ENCODE measurements at regions not wholly inside any gene's neighbourhood (a gene's known extent, or its start where the extent isn't known, plus 50 kb on each side); places are given as distances from the start of the nearest gene placed in this dataset.

DNA sequence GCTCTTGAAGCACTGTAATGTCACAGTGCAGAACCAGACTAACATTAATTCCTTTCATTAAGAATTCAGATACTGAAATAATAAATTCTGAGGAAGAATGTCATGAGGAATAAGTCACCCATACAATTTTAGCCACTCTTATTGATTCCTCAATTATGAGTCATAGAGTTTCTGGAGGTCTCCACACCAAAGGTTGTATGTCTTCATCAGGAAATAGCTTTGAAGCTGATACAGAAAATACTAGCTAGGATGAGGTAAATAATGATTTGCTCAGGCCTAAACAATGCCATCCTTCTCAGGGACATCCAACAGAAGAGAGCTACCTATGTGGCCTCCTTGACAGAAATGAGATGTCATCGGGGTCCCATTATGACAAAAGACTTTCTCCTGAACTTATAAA, 238.8 kb downstream of the OR13H1 start:
- TF ChIP-seq, protein P1, sequence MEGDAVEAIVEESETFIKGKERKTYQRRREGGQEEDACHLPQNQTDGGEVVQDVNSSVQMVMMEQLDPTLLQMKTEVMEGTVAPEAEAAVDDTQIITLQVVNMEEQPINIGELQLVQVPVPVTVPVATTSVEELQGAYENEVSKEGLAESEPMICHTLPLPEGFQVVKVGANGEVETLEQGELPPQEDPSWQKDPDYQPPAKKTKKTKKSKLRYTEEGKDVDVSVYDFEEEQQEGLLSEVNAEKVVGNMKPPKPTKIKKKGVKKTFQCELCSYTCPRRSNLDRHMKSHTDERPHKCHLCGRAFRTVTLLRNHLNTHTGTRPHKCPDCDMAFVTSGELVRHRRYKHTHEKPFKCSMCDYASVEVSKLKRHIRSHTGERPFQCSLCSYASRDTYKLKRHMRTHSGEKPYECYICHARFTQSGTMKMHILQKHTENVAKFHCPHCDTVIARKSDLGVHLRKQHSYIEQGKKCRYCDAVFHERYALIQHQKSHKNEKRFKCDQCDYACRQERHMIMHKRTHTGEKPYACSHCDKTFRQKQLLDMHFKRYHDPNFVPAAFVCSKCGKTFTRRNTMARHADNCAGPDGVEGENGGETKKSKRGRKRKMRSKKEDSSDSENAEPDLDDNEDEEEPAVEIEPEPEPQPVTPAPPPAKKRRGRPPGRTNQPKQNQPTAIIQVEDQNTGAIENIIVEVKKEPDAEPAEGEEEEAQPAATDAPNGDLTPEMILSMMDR (IDR thresholded peaks at IDR 0.05) = no peak
- no peak for DNase-seq
- Histone ChIP-seq H3K4me1 (peaks cover 0 to 14% (median 0%) of the 10 kb centered on the region in 9 donors), H3K4me3 (no peak overlapping the region), H3K27me3 (peaks cover 0 to 6% (median 0%) of the 10 kb centered on the region in 7 donors), H3K9me3 (no peaks in the 10 kb centered on the region), H3K27ac (no peak overlapping the region), H3K36me3 (no peaks in the 10 kb centered on the region)
- WGBS, 2 donors = 81 to 83% methylated on average over 1 of the region's 1 CpG
- intact Hi-C loops (cut with DNase I) = no loop called here
- ATAC-seq = no peak

DNA sequence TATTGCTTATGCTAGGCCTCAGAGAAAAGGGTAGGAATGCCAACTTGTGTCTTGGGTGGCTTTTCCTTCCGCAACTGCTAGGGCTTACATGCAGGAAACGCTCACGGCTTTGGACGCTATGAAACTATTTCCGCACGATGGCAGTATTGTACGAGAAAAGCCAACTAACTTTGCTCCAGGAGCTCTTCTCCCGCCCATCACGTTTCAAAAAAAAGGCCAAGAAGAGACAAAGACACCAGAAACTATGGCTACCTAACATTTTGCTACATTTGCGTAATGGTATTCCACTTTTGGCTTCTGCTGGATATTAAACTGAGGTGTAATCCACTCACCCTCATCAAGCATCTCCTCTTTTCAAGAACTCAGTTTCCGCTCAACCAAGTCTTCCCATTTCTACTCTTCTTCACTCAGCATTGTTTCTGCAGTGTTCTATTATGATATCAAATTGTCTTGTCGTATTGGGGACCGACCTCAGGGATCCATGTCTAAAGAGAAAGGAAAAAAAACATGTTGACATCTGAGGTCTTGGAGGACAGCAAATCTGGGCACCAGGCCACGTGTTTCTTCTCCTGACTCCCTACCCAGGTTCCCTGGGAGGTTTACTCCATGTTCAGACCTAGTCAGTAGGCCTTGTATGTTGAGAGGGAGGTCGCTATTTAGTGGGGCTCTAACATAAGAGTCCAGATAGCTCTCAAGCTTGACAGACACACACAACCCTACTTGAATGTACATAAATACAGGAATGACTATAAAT, 239.4 kb upstream of the STK26 start:
- peak overlapping the region in 2 of 10 donors; percentile 5 to 35 for H3K4me3 ChIP-seq
- H3K4me1 ChIP-seq = peaks cover 0 to 9% (median 0%) of the 10 kb centered on the region in 9 donors
- DNase-seq = no peak
- no peaks in the 10 kb centered on the region for H3K36me3 ChIP-seq
- H3K27me3 ChIP-seq = peaks cover 0 to 16% (median 0%) of the 10 kb centered on the region in 7 donors
- TF ChIP-seq, protein P1 (IDR thresholded peaks at IDR 0.05) = peak in 2 of 9 donors; percentile 51 to 59
- no peaks in the 10 kb centered on the region for H3K9me3 ChIP-seq
- 91 to 96% methylated on average over 15 of the region's 15 CpGs for WGBS, 2 donors
- ATAC-seq = peak in 3 of 8 donors; percentile 53 to 86 (median 84)
- intact Hi-C loops (cut with DNase I) = no loop called here
- no peak overlapping the region for H3K27ac ChIP-seq

DNA sequence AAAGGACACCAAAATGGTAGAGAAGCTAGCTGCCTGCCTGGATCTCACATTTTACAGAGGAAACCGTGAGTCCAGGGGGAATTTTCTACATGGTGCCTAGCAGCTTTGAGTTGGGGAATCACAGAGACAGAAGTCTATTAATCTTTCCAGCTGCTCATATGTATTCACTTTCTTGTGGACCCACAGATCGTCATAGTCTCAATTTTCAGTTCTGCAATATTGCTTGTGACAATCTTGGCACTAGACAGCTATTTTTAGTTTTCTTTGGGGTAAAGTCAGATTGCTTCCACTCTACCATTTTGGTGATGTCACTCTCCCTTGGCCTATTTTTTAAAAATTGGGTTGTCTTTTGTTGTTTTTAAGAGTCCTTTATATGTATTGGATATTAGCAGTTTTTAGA, 233.4 kb upstream of the STK26 start:
- ATAC-seq (no peak), DNase-seq (no peak)
- no peaks in the 10 kb centered on the region for H3K9me3 ChIP-seq
- intact Hi-C loops (cut with DNase I) = no loop called here
- peaks cover 0 to 6% (median 0%) of the 10 kb centered on the region in 9 donors for H3K4me1 ChIP-seq
- 84 to 86% methylated on average over 2 of the region's 2 CpGs for WGBS, 2 donors
- no peak overlapping the region for H3K4me3 ChIP-seq
- no peaks in the 10 kb centered on the region for H3K36me3 ChIP-seq
- TF ChIP-seq, protein P1 (IDR thresholded peaks at IDR 0.05) = no peak
- no peak overlapping the region for H3K27ac ChIP-seq
- peaks cover 0 to 40% (median 0%) of the 10 kb centered on the region in 7 donors for H3K27me3 ChIP-seq

DNA sequence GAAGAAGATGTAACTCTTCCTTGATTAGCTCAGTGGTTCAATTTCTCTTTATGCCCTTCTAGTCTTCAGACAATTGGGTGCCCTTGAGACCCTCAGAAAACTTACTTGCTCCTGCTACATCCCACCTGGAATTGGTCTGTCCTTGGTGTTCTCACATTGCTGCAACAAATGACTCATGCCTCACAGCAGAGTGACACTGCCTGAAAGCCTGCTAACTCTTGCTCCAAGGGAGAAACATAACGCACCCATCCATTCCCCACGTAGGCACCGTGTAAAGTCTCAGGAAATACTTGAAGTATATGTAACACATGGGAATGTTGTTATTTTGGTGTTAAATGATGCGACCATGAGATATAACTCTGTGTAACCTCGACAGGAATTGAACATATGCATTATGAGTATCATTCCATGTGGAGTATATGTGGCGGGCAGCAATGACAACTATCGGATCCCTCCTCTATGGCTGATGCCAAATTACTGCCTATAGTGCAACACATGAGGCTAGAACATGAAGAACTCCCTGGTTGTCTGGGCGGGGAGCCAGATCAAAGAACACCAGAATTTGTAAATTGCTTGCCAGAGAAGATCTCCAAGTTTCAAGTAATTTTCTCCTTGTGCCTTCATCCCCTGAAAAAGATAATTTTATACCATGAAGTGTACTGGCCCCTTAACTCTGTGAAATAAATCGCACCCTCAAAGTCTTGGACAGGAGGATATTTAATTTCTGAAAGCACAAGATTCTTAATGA, 231.3 kb upstream of the STK26 start:
- peaks cover 0 to 6% (median 0%) of the 10 kb centered on the region in 9 donors for H3K4me1 ChIP-seq
- peak overlapping the region in 5 of 10 donors; percentile 8 to 53 (median 18) for H3K4me3 ChIP-seq
- peak overlapping the region in 2 of 10 donors; percentile 73 to 86 for H3K27ac ChIP-seq
- ATAC-seq = no peak
- DNase-seq = no peak
- H3K27me3 ChIP-seq = peaks cover 0 to 51% (median 0%) of the 10 kb centered on the region in 7 donors
- no peaks in the 10 kb centered on the region for H3K9me3 ChIP-seq
- no peaks in the 10 kb centered on the region for H3K36me3 ChIP-seq
- intact Hi-C loops (cut with DNase I) = loop anchor here in 2 of 10 donors (2.0 kb wide), 2 partner anchors 21 to 29 kb away; no protein-coding TSS in a partner anchor
- 86 to 93% methylated on average over 9 of the region's 9 CpGs for WGBS, 2 donors
- TF ChIP-seq, protein P1 (IDR thresholded peaks at IDR 0.05) = no peak
